Stimulated activated CD4-positive, alpha-beta T cell treated with anti-CD3 and anti-CD28 coated beads, Interleukin-1b, Interleukin-23, amount 100 ng/mL, for 24 hours (primary cell): ENCODE measurements at regions not wholly inside any gene's neighbourhood (a gene's known extent, or its start where the extent isn't known, plus 50 kb on each side); places are given as distances from the start of the nearest gene placed in this dataset.
"Not testable (repeated sequence)": the region's sequence is repeated elsewhere in the genome, so short reads cannot be mapped to it uniquely, and the experiment has no call there.

Source experiments
- DNase-seq, 4 experiments: peaks; one replicate each; pipeline ENCODE4 v3.0.0-alpha.2; 2020; ENCODE audit warnings: low read depth in 4 of 4, low spot score in 1 of 4

- DNase-seq: no peak
Measured at GRCh38 chr3:8301977-8302735, 199.5 kb upstream of the LMCD1 start.

GRCh38 chr3:8303466-8303865 is 198.2 kb upstream of the LMCD1 start:
- DNase-seq: no peak

- DNase-seq: no peak
Measured at GRCh38 chr3:8305371-8305770, 196.3 kb upstream of the LMCD1 start.

GRCh38 chr3:8307545-8308110 is 194.0 kb upstream of the LMCD1 start:
- DNase-seq: no peak

- DNase-seq: no peak
Measured at GRCh38 chr3:8311321-8311720, 190.3 kb upstream of the LMCD1 start.

GRCh38 chr3:8312685-8313084 is 188.9 kb upstream of the LMCD1 start:
- DNase-seq: no peak

GRCh38 chr3:8313560-8314267 is 187.9 kb upstream of the LMCD1 start:
- no peak for DNase-seq

GRCh38 chr3:8315526-8315925 is 186.1 kb upstream of the LMCD1 start:
- DNase-seq: not testable (repeated sequence)

GRCh38 chr3:8317661-8318649 is 183.7 kb upstream of the LMCD1 start:
- no peak for DNase-seq

GRCh38 chr3:8319935-8320634 is 181.5 kb upstream of the LMCD1 start:
- DNase-seq: no peak

GRCh38 chr3:8320711-8321458 is 180.7 kb upstream of the LMCD1 start:
- DNase-seq: no peak

- peak in 2 of 4 experiments; percentile 8 for DNase-seq
Measured at GRCh38 chr3:8324747-8325146, 176.9 kb upstream of the LMCD1 start.

GRCh38 chr3:8325306-8325705 is 176.3 kb upstream of the LMCD1 start:
- DNase-seq: no peak

- DNase-seq: not testable (repeated sequence)
Measured at GRCh38 chr3:8325833-8326232, 175.8 kb upstream of the LMCD1 start.

- no peak for DNase-seq
Measured at GRCh38 chr3:8327739-8328138, 173.9 kb upstream of the LMCD1 start.

- DNase-seq: no peak
Measured at GRCh38 chr3:8328967-8329366, 172.7 kb upstream of the LMCD1 start.

GRCh38 chr3:8329598-8329997 is 172.0 kb upstream of the LMCD1 start:
- DNase-seq: no peak

- no peak for DNase-seq
Measured at GRCh38 chr3:8336456-8336855, 165.2 kb upstream of the LMCD1 start.

- no peak for DNase-seq
Measured at GRCh38 chr3:8338424-8338823, 163.2 kb upstream of the LMCD1 start.

- no peak for DNase-seq
Measured at GRCh38 chr3:8341821-8342247, 159.8 kb upstream of the LMCD1 start.
